Choroid plexus epithelial cell (primary cell): ENCODE measurements at regions not wholly inside any gene's neighbourhood (a gene's known extent, or its start where the extent isn't known, plus 50 kb on each side); places are given as distances from the start of the nearest gene placed in this dataset.

Experiments used
- DNase-seq: peaks from one replicate; pipeline ENCODE4 v3.0.0-alpha.2; 2010; ENCODE audit warnings: low read depth
- H3K4me3 ChIP-seq: 2 replicates; pipeline ENCODE4 v1.5.1; 2011; ENCODE audit warnings: low read depth, mild to moderate bottlenecking, control low read depth, low read length, moderate library complexity
- TF ChIP-seq, protein P1 (sequence below): conservative IDR thresholded peaks from 2 replicates; pipeline ENCODE4 v1.5.1; 2011; ENCODE audit warnings: low read depth, mild to moderate bottlenecking, control low read depth, inconsistent platforms, low read length, moderate library complexity

- TF ChIP-seq, protein P1, sequence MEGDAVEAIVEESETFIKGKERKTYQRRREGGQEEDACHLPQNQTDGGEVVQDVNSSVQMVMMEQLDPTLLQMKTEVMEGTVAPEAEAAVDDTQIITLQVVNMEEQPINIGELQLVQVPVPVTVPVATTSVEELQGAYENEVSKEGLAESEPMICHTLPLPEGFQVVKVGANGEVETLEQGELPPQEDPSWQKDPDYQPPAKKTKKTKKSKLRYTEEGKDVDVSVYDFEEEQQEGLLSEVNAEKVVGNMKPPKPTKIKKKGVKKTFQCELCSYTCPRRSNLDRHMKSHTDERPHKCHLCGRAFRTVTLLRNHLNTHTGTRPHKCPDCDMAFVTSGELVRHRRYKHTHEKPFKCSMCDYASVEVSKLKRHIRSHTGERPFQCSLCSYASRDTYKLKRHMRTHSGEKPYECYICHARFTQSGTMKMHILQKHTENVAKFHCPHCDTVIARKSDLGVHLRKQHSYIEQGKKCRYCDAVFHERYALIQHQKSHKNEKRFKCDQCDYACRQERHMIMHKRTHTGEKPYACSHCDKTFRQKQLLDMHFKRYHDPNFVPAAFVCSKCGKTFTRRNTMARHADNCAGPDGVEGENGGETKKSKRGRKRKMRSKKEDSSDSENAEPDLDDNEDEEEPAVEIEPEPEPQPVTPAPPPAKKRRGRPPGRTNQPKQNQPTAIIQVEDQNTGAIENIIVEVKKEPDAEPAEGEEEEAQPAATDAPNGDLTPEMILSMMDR = no peak
- DNase-seq = no peak
- no peak overlapping the region for H3K4me3 ChIP-seq
Measured at GRCh38 chr1:10896673-10897072, 100.2 kb upstream of the CASZ1 start.

- TF ChIP-seq, protein P1 = no peak
- H3K4me3 ChIP-seq = no peak overlapping the region
- DNase-seq = no peak
Measured at GRCh38 chr1:10897321-10897980, 101.0 kb upstream of the CASZ1 start.

DNA sequence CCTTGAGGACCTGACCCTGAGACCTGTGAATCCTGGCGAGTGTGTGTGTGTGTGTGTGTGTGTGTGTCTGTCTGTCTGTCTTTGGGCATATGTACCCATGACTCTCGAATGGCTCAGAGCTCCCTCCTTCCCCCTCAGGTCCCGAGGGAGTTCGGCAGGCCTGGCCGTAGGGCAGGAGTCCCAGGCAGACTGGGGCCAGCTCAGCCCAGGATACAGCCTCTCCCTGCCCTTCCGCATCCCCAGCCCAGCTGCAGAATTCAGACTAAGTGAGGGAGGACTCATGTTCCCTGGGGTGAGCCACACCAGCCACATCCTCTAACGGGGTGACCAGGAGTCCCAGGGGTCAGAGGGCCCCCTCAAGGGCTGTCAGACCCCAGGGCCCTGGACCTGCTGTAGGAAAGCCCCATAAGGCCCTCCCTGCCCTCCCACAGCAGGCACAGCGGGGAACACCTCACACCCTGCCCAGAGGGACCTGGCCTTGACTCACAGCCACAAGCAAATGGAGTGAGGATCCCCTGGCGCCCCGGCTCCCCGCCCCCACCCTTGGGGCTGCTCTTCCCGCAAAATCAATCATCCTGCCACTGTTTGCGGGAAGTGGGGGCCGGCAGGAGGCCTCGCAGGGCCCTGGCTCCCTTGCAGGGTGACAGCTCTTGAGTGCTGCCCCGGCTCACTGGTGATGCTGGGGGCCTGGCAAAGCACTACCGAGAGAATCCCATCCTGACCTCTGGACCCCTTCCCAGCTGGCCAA lies 101.7 kb upstream of the CASZ1 start:
- DNase-seq = no peak
- H3K4me3 ChIP-seq = no peak overlapping the region
- TF ChIP-seq, protein P1 = no peak

GRCh38 chr1:10898921-10899320 lies 102.5 kb upstream of the CASZ1 start:
- DNase-seq = no peak
- no peak overlapping the region for H3K4me3 ChIP-seq
- TF ChIP-seq, protein P1 = no peak

DNA sequence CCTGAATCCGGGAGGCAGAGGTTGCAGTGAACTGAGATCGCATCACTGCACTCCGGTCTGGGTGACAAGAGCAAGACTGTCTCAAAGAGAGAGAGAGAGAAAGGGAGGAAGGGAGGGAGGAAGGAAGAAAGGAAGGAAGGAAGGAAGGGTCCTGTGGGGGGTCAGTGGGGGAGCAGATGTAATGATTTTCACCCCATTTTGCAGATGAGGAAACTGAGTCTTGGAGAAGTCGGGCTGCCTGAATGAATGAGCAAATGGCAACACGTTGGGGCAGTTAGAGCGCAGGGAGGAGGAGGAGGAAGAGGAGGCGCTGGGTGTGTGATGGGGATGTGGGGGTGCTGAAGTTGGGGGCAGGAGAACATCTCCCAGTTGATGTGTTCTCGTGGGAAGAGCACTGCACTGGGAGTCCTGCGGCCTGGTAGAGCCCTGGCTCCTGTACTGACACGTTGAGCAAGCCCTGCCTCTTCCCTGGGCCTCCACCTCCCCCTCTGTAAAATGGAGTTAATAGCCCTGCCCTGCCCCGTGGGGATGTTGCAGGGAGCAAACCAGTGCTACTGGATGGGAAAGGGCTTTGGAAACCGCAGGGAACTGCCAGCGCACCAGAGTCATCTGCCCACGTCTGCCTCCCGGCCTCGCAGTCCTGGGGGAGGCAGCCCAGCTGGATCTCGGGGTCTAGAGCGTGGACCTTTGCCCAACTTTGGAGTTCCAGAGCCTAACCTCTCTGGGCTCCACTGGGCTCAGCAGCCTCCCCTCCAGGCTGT lies 103.2 kb upstream of the CASZ1 start:
- no peak for DNase-seq
- TF ChIP-seq, protein P1 = no peak
- H3K4me3 ChIP-seq = no peak overlapping the region

DNA sequence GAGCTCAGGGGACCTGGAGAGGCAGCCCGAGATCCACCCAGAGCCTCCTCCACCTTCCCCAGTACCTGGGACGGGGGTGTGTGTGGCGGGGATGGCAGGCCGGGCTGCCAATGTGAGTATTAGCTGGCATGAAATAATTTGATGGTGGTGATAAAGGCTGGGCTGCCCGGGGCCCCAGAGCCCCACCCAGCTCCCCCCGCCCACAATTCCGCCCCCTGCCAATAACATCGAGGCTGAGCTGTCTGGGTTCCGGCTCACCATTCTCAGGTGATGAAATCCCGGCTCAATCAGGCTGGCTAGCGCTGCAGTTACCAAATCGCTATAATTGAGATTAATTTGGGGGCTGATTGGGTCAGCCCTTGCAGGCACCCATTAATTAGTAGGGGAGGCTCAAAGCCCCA lies 103.8 kb upstream of the CASZ1 start:
- no peak for DNase-seq
- TF ChIP-seq, protein P1 = no peak
- no peak overlapping the region for H3K4me3 ChIP-seq
